GM21576 (cell line): ENCODE measurements at regions not wholly inside any gene's neighbourhood (a gene's known extent, or its start where the extent isn't known, plus 50 kb on each side); places are given as distances from the start of the nearest gene placed in this dataset.

Source experiments
- ATAC-seq: cut with Tn5 transposase; IDR thresholded peaks from one replicate; pipeline ENCODE4 v1.9.1; 2021; ENCODE audit warnings: mild to moderate bottlenecking, moderate library complexity; ENCODE audit not compliant: unreplicated experiment

DNA sequence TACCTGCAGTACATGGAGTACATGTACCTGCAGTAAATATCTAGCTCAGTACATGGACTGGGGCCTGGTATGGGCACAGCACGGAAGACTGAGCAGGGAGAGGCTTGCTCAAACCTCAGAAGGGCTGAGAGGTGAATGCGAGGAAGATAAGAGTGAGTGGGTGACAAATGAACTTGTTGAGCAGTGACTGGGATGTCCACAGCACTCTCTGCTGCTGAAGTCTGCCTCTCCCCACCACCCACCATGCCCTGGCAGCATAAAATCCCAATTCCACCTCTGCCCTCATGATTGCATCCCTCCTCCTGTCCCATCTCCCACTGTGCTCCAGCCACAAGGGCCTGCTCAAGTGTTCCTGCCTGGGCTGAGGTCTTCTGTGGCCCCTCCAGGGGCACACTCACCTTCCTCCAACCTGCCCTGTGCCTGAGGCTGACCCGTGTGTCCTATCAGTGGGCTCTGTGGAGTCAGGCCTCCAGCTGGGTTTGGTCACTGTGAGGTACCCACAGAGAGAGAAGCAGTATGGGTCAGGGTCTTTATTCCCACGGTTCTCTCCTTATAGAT is 114.2 kb downstream of the FOXD2 start:
- no peak for ATAC-seq

GRCh38 chr1:47554082-47554481 is 116.2 kb downstream of the FOXD2 start:
- no peak for ATAC-seq

- ATAC-seq: no peak
Observed at GRCh38 chr1:47554901-47555300, 117.1 kb downstream of the FOXD2 start.

GRCh38 chr1:47555306-47555705 is 117.5 kb downstream of the FOXD2 start:
- ATAC-seq: no peak

- ATAC-seq: no peak
Observed at GRCh38 chr1:47555841-47556560, 118.2 kb downstream of the FOXD2 start.

GRCh38 chr1:47557066-47557465 is 119.2 kb downstream of the FOXD2 start:
- no peak for ATAC-seq

- no peak for ATAC-seq
Observed at GRCh38 chr1:47558601-47559593, 121.1 kb downstream of the FOXD2 start.

GRCh38 chr1:47559944-47560695 is 122.3 kb downstream of the FOXD2 start:
- no peak for ATAC-seq

- ATAC-seq: no peak
Observed at GRCh38 chr1:47561523-47562007, 123.7 kb downstream of the FOXD2 start.

DNA sequence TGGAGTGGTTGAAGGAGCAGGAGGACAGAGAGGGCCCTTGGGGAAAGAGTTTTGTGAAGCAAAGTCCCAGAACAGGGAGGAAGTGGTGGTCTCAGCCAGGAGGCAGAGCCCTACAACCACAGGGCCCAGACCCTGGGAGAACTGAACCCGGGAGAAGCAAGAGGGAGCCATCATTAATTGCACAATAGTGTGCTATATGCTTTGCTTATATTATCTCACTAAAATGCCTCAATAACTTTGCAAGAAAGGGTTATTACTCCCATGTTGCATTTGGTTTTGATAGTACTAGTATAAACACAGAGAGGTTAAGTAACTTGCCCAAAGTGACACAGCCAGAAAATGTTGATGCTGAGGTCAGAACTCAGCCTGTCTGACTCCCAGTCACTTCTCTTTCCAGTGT is 124.3 kb downstream of the FOXD2 start:
- no peak for ATAC-seq

DNA sequence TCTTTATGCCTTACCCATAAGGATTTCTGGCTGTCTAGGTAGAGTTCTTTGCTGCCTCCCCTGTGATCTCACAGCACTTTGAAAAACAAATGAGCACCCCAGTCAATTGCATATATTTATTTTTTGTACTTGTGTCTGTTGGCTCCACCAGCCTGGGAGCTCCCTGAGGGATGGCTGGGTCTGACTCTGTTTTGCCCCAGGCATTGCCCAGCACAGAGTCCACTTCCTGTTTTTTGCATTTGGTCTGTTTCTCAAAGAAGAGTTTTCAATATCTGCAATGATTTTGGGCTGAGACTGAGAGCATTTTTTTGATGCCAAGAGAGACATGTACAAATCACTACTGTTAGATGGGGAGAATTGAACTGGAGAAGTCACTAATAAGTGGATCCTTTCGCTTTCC is 125.0 kb downstream of the FOXD2 start:
- no peak for ATAC-seq

DNA sequence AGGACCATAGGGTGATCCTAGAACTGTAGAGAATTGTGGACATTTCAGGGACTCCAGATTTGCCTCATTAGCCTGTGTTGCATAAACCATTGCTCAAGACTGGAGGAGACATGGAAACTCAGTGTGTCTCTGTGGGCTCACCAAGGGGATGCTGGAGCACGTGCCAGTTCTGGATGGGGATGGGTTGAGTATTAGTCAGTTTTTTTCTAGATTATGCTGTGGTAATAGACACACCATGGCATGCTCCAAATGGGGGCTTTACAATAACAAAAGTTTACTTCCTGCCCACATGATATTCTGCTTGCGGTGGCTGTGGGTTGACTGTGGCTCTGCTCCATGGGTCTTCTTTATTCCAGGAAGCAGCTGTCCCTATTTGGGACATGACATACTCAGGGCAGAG is 125.4 kb downstream of the FOXD2 start:
- ATAC-seq: no peak

DNA sequence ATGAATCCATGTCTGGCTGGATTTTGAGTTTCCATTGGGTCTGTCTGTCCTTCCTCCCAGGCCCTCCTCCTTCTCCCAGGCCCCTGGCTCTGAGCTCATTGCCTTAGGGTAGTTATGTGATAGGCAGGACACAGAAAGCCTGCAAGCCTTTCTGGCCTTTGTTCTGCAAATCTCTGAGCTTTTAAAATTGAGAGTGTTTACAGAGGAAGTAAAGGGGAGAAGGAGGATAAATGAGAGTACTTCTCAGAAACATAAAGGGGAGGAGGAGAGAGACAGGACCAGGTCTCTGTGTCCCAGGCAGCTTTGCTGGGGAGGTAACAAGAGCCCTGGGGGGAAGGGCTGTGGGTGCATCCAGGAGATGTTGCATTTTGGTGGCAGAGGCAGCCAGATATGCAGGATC is 126.7 kb downstream of the FOXD2 start:
- ATAC-seq: no peak

DNA sequence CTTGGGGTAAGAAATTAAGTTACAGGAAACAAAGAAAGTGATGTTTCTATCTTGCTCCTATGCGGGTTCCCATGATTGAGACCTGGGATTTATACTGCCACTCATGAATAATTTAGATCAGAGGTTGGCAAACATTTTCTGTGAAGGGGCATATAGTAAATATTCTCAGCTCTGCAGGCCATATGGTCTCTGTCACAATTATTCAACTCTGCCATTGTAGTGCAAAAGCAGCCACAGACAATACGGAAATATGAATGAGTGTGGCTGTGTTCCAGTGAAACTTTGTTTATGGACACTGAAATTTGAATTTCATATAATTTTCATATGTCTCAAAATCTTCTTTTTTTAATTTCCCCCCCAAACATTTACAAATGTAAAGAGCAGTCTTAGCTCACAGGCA is 127.2 kb downstream of the FOXD2 start:
- ATAC-seq: no peak

GRCh38 chr1:47565676-47566075 is 127.8 kb downstream of the FOXD2 start:
- no peak for ATAC-seq

DNA sequence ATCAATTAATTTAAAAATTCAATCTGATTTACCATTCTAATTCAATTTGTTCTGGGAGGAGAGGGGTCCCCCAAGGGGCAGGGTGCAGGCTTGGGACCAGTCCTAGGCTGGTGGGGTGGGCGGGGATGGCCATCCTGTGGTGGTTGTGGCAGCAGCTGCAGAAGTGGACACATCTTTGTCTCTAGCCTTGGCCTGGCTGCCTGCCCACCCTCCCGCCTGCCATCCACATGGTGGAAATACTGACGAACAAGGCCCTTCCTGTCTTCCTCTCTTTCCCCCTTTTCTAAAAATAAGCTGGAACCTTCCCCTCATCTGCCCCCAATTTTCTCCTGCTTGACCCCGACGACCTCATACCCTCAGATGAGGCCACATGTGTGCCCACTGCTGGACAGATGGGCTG is 130.9 kb downstream of the FOXD2 start:
- ATAC-seq: no peak

GRCh38 chr1:47569261-47569660 is 131.4 kb downstream of the FOXD2 start:
- no peak for ATAC-seq

- no peak for ATAC-seq
Observed at GRCh38 chr1:47569681-47570470, 132.0 kb downstream of the FOXD2 start.

- ATAC-seq: no peak
Observed at GRCh38 chr1:47571161-47571560, 133.3 kb downstream of the FOXD2 start.

DNA sequence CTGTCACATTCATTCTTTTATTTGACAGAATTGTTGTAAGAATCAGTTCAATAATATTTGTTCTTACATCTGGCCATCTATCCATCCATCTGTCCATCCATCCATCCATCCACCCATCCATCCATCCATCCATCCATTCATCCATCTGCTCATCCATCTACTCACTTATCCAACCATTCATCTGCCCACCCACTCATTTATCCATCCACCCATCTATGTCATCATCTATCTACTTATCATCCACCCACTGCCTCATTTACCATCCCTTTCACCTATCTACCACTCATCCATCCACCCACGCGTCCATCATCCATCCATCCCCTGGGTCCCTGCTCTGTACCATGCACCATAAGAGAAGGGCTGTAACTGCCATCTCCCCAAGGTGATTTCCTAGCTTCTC is 134.1 kb downstream of the FOXD2 start:
- ATAC-seq: no peak
